ENCODE measurements at regions not wholly inside any gene's neighbourhood (a gene's known extent, or its start where the extent isn't known, plus 50 kb on each side); places are given as distances from the start of the nearest gene placed in this dataset.

- no peak overlapping the region for H2AK5ac ChIP-seq (ENCODE audit: insufficient read length, low read length)
- no peak overlapping the region for H4K91ac ChIP-seq (ENCODE audit: insufficient read length, low read depth, low read length)
- H2BK12ac ChIP-seq (ENCODE audit: insufficient read length, low read depth, low read length) = no peak overlapping the region
- no peaks in the 10 kb centered on the region for H3K27me3 ChIP-seq (ENCODE audit: insufficient read depth, low read length)
- DNase-seq = no peak
- no peak for TF ChIP-seq CTCF (conservative IDR thresholded peaks at IDR 0.05)
- Mint-ChIP-seq H3K36me3 (ENCODE audit: insufficient read depth in 1 of 3, low read depth in 3 of 3) (no peaks in the 10 kb centered on the region), H3K9me3 (no peaks in the 10 kb centered on the region), H3K4me1 (peaks cover 7% of the 10 kb centered on the region in 2 experiments; a peak in 3 of 4 replicates), H3K27ac (no peak overlapping the region), H3K4me3 (no peak overlapping the region), H3K27me3 (ENCODE audit: low read depth) (no peaks in the 10 kb centered on the region)
- no peaks in the 10 kb centered on the region for H3K4me1 ChIP-seq (ENCODE audit: insufficient read depth, low read length)
- no CpG with 5 or more reads among the region's 2 CpGs for WGBS (ENCODE audit: extremely low coverage, insufficient read length, low lambda C conversion rate)
- no peak overlapping the region for H3T11ph ChIP-seq (ENCODE audit: low read length)
- H3K79me1 ChIP-seq (ENCODE audit: insufficient read depth, low read depth, low read length, poor library complexity, severe bottlenecking) = no peaks in the 10 kb centered on the region
- no peaks in the 10 kb centered on the region for H3K9me3 ChIP-seq (ENCODE audit: control insufficient read depth, low read depth, low read length)
- no peaks in the 10 kb centered on the region for H3K79me2 ChIP-seq (ENCODE audit: insufficient read depth, low read length)
- H2BK15ac ChIP-seq (ENCODE audit: low read depth, low read length) = no peak overlapping the region
- H4K8ac ChIP-seq (replicated peaks; ENCODE audit: insufficient read length, low read depth, low read length) = no peak overlapping the region
- H3K4me2 ChIP-seq (ENCODE audit: insufficient read depth, insufficient read length, low read length) = no peak overlapping the region
- no peak overlapping the region for H3K4ac ChIP-seq (ENCODE audit: low read depth, low read length)
- H3K27ac ChIP-seq (ENCODE audit: insufficient read length, low read depth, low read length) = no peak overlapping the region
- no peak overlapping the region for H3K14ac ChIP-seq (ENCODE audit: insufficient read depth, low read length)
- no peak overlapping the region for H2AFZ ChIP-seq (ENCODE audit: low read length)
- no peak overlapping the region for H4K5ac ChIP-seq (ENCODE audit: insufficient read length, low read depth, low read length)
- H2BK120ac ChIP-seq (ENCODE audit: low read depth, low read length, poor library complexity, severe bottlenecking) = no peak overlapping the region
- H2BK20ac ChIP-seq (ENCODE audit: low read depth, low read length, poor library complexity, severe bottlenecking) = no peak overlapping the region
- no peak overlapping the region for H3K23ac ChIP-seq (ENCODE audit: insufficient read length, low read depth, low read length)
- H3K56ac ChIP-seq (ENCODE audit: insufficient read length, low read depth, low read length) = no peak overlapping the region
- H3K18ac ChIP-seq (ENCODE audit: insufficient read length, low read depth, low read length) = no peak overlapping the region
- no peak overlapping the region for H2BK5ac ChIP-seq (ENCODE audit: insufficient read length, low read length)
- H3K23me2 ChIP-seq (ENCODE audit: insufficient read length, low read depth, low read length, poor library complexity, severe bottlenecking) = no peaks in the 10 kb centered on the region
- no peak overlapping the region for H3K9ac ChIP-seq (ENCODE audit: extremely low read depth, insufficient read length, low read length)
- no peaks in the 10 kb centered on the region for H4K20me1 ChIP-seq (ENCODE audit: control insufficient read depth, insufficient read depth, insufficient read length)
Observed at GRCh38 chr3:145170121-145170520, 990.9 kb downstream of the PLOD2 start.

Measured in H9 (cell line).